Islet precursor cell (in vitro differentiated cells): ENCODE measurements at regions not wholly inside any gene's neighbourhood (a gene's known extent, or its start where the extent isn't known, plus 50 kb on each side); places are given as distances from the start of the nearest gene placed in this dataset.
A peak's percentile ranks its signal among the peaks of the same experiment; 100 is the strongest.

Experiments used
- DNase-seq: peaks from one replicate; pipeline ENCODE4 v3.0.0-alpha.2; 2018

DNA sequence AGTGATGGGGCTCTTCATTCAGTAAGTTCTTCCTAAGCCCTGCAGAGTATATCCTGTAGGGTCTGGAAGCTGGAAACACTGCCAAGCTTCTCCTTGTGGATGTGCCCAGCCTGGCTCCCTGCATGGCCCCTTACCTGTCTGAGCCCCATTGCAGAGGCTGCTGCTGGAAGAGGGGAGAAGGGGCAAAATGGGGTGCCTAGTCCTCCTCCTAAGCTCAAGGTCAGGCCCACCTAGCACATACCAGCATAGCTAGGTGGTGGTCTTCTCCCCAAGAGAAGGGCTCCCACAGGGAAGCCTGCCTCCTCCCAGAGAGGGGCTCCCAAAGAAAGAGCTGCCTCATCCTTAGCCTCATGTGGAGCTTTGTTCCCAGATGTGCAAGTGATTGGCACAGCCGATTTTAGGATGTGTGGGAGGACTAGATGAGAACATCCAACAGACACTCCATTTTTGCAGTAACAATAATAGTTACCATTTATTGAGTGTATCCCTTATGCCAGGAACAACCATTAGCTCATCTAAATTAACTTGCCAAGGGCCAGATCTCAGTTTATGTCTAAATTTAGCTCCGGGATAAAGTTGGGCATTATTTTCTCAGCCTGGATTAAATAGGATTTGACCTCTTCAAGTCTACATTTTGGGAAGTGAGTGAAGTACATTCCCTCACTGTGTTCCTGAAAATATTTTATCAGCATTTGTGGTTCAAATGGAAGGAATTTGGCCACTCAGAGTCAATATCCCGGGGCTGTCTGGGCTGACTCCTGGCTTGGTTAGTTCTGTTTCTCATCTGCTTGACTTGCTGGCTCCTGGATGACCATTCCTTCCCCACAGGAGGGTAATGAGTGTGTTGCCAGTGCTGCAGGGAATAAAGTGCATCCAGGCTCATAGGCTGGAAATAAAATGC lies 291.1 kb upstream of the ROPN1 start:
- peak; percentile 89 for DNase-seq

DNA sequence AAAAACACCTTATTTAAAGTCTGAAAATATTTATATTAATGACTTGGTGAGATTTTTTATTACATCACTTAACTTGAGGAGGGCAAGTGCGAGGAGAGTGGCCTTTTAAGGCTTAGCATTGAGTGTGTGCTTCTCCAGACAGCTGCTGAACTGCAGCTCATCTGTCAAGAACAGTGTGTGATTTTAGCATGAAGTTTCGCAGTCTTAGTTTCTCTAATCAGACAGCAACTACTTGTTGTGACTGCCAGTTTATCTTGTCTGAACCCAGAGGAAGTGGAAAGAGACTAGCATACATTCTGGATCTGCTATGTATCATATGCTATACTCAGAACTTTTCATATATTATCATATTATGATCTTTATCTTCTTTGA lies 291.7 kb upstream of the ROPN1 start:
- DNase-seq: no peak

DNA sequence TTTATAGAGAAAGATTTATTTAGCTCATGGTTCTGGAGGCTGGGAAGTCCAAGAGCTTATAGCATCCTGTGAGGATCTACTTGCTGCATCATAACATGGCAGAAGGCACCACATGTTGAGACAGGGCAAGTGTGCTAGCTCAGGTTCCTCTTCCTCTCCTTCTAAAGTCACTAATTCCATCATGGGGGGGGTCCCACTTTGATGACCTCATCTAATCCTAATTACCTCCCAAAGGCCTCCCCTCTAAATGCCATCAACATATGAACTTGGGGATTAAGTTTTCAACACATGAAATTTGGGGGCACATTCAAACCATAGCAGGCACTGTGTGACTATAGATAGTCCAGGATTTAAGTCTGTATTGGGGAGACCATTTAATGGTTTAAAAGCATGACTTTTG lies 297.1 kb upstream of the ROPN1 start:
- no peak for DNase-seq

DNA sequence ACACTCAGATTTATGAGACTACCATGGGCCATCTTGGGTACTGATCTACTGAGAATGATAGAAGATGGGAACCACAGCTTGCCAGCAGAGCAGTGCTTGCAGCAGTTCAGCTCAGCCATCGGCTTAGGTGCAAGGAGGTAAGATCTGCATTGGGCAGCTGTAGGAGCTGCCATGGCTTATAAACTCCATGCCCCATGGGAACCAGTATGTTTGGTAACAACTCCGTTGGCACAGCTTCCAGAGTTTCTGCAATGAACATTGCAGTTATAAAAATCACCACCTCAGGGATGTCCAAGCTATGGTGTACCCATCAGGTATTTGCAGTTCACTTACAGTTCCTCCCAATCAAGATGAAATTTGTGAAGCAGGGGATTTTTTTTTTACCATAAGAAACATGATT lies 299.1 kb upstream of the ROPN1 start:
- DNase-seq: peak; percentile 21

DNA sequence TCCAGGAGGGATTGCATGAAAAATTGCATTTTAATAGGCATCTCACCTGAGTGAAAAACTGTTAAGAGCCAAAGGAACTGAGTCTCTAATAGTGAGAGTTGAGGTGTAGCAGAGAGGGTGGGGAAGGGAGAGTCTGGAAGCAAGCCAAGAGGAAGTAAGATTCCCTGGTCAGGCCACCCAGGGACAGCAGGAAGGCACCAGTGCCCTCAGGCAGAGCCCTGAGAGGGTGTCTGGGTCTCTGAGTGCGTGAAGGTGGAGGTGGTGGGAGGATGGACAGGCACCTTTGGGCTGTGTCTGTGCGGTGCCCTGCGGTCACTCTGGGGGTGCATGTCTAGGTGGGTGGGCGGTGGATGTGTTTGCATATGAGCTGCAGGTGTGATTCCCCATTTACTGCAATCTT lies 300.4 kb upstream of the ROPN1 start:
- DNase-seq: peak; percentile 56

DNA sequence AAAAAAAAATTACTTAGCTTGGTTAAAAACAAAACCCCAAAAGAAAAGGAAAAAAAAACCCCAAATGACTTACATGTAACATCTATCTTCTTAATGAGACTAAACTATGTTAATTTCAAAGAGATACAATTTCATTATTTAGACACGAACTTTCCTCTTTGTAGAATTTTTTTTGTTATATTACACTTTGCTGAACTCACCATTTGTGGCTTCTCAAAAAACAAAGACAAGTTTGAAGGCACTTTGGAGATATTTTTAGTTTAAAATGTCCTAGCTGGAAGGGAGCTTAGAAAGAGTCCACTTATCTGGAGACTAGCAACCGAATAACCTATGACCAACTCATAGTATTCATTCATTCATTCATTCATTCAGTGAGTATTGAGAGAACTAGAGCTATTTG lies 301.7 kb upstream of the ROPN1 start:
- no peak for DNase-seq

DNA sequence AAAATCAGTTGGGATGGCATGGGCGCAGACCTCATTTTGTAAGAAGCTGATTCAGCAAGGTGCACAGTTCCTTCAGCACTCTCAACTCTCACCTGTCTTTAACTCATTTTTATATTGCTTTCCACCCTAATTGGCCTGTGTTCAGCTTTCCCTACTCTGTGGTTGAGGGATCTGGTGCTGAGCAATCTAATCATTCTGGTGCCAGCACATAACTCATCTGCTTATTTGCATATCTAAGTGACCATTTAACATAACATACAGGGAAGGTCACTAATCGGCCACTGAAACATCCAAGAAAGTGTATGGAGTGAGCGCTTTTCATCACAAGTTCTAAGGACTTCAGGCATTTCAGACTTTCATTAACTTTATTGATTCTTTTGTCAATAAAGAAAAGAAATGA lies 303.4 kb upstream of the ROPN1 start:
- no peak for DNase-seq

DNA sequence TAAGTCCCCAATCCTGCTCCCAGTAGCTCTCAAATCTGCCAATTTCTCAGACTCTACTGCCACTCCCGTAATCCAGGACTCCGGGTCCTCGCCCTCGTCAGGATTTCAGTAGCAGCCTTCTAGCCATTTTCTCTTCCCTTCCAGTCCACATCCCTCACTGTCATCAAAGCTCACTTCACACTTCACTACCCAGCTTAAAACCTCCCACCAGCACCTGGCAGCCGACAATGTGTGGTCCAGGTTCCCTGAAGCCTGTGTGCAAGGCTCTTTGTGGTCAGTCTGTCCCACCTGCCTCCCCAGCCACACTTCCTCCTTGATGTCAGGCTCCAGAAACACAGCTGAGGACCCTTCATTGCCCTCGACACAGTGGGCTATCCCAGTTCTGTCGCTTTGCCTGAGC lies 304.5 kb upstream of the ROPN1 start:
- no peak for DNase-seq

DNA sequence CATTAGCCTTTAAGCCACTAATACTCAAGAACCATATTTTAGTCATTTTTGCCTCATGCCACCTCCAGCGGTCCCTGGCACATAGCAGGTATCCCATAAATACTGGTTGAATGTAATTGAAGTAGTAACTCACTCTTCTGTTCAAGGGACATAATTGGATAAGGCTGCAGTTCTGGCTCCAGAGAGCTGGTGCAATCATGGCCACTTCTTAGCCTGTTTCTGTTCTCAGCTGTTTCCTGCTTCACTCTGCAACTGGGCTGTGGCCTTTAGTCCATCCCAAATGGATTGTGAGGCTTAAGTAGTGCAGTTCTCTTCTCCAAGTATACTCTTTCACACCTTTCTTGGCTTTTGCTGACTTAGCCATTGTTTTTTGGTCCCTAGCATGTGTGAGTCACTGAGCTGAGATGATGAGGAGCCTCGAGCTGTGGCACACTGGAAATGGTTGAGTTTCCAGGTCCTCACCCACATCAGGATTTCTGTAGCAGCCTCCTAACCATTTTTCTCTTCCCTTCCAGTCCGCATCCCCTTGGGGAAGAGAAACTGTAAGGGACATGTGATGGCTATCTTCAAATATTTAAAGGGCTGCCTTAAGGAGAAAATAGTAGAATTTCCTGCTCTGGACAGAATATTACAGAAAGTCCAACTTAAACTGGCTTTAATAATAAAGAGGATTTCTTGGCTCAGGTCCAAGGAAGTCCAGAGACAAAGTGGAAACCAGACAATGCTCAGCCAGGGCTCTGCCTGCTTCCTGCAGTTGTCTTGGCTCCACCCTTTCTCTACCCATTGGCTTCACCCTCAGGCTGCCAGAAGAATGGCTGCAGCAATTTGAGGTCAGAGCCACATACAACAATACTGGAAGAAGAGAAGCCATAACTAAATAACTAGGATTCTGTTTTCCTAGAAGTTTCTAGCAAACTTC lies 305.4 kb upstream of the ROPN1 start:
- DNase-seq: no peak

DNA sequence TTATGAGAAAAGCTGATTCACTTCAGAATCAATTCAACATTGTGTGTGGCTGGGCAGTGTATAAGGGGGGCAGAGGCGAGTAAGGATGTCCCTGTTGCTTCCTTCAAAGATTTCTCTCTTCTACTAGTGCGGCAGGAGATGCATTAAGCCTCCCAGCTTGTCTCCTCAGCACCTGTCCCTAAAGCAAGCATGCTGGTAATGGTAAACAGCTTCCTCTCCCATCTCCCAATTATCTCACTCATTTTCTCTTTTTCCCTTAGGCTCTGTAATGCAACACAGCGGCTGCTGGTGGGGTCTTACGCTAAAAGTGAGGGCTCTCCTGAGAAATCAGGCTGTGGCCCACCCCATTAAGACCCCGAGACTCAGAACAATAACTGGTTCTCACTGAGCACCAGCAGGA lies 306.4 kb upstream of the ROPN1 start:
- no peak for DNase-seq

DNA sequence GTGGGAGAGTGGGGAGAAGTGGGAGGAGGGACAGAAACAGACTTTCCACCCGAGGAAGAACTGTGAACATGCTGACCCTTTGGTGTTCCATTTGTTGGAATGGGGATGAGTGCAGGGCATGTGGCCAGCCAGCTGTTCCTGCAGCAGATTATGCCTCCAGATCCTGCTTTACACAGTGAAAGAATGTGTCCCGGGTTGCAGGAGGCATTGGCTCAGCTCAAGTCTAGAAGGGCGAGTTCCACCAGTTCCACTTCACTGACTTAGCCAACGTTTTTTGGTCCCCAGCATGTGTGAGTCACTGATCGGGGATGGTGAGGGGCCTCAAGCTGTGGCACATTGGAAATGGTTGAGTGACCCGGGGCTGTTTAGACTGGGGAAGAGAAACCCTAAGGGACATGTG lies 307.0 kb upstream of the ROPN1 start:
- peak; percentile 81 for DNase-seq

DNA sequence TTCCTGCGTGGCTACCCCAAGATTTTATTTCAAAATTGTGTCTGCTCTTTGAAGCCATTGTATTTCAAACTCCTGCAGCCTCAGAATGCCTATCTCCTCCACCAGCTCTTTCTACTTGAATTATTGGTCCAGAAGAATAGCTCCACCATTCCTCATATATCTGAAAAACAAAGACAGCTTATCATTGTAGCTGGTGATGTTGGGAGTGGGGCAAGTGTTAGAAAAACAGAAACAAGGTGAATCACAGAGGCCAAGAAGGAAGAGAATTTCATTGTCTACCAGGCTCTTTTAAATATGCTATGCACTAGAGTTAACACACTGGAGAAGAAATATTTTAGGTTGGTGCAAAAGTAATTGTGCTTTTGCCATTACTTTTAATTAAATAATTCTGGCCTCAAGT lies 307.9 kb upstream of the ROPN1 start:
- DNase-seq: no peak

DNA sequence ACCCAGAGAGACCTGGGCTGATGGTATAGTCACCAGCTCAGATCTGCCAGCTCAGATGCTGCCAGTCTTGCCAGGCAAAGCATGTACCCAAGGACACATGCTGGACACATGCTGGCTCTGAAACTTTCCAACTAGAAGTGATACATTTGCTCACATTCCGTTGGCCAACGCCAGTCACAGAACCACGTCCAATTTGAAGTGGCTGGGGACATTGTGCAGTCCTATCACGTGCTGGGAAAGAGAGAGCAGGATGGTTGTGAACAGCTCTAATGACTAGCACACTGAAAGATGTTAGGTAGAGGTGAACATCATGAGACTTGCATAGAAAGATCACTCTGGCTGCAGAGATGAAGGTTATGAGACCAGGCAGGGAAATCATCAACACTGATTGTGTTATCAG lies 308.5 kb upstream of the ROPN1 start:
- DNase-seq: no peak

DNA sequence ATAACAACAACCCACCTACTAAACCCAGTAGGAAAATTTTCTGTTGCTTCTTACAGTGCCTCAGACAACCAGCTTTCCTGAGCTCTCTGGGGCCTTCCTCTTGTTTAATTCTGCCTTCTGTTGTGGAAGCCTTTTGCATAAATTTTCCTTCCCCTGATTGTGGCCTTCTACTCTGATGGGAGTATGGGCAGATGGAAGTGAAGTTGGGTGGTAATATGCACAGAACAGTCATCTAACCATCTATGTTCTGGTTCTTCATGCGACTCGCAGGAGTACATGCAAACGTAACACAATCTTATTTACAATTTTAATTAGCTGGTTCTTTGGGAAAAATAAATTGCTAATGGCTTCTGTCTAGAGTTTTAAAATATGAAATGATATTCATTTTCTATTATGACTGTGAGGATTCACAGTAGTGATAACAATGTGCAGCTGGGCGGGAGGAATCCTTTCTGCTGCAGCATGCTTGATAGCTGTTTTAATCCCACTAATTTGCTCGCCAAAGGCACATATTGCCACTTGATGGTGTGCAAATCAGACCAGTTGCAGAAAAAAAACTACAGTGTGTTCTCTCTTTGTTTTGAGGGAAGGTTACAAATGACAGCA lies 311.5 kb upstream of the ROPN1 start:
- no peak for DNase-seq

DNA sequence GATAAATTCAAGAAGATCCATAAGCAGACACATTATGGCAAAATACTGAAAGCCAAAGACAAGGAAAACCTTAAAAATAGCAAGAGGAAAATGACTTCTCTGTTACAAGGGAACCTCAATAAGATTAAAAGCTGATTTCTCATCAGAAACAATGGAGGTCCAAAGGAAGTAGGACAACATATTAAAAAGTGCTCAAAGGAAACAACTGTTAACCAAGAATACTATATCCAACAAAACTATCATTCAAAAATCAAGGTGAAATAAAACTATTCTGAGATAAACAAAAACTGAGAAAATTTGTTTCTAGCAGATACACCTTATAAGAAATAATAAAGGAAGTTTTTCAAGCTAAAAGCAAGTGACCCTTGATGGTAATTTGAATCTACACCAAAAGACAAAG lies 314.7 kb upstream of the ROPN1 start:
- DNase-seq: no peak

DNA sequence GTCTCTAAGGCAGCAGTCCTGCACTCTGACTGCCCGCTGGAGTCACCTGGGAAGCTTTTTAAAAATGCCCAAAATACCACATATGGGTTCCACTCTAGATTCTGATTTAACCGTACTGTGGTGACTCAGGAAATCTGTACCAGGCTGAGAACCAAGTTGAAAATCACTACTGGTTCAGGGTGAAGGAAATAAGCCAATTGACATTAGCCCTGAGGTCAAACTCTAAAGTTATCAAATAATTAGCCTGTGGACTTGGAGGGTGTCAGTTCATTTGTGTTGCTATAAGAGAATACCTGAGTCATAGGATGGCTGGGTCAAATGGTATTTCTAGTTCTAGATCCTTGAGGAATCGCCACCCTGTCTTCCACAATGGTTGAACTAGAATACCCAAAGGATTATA lies 321.7 kb upstream of the ROPN1 start:
- DNase-seq: no peak

DNA sequence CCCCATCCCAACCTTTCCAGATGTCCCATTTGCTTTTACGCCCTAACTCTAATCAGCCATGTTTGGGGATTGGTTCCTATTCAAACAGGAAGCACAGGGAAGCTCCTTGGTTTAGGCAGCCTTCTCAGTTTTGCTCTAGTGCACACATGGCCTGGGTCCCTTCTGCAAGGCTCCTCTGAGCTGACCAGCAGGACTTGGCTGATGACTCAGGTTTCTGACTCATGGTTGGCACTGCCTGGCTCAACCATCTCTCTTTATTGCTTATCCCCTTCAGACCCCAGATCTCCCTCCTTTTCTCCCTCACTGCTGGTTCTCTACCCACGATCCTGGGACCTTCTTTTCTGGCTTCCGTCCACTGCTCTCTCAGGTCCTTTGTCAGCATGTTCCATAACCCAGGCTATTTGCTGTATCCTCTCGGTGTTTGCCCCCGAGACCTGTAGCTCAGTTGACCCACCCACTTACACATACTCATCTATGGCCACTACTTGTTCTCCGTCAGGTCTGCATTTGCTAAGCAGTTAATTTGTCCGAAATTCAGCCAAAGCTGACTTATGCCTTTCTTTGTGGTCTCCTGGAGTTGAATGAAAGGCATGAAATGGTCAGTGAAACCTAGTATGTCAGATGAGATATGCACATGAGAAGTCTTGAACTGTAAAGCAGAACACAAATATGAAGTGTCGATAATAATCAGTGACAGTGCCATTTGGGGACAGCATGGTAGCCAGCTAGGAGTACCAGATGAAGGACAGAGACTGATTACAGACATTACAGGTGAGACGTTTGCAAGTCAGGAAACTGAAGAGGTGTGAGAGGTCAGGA lies 323.5 kb upstream of the ROPN1 start:
- peak; percentile 70 for DNase-seq

DNA sequence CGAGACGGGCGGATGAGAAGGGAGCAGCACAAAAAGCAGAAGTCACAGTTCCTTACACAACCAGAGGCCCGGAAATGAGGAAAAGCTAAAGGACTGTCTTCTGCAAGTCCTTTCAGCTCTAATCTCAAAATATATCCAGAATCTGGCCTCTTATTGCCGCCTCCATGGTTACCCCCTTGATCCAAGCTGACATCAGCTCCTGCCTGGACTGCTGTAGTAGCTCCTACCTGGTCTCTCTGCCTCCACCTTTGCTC lies 324.0 kb upstream of the ROPN1 start:
- no peak for DNase-seq

DNA sequence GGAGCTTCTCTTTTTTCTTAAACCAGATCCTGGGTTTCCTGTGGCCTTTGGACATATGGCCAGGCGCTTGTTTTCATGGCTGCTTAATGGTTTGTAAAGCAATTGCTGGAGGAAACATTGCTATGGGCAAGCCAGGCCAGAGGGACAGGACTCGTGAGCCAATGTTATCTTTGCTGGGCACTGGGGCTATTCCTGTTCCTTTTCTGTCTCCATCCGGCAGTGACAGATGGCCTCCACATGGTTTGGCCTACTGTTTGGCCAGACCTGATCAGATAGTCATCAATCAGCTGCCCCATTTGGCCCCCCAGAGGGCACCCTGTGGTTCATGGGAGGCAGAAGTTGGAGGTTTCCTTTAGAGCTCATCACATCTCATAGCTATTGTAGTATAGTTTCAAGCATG lies 326.1 kb upstream of the ROPN1 start:
- no peak for DNase-seq

DNA sequence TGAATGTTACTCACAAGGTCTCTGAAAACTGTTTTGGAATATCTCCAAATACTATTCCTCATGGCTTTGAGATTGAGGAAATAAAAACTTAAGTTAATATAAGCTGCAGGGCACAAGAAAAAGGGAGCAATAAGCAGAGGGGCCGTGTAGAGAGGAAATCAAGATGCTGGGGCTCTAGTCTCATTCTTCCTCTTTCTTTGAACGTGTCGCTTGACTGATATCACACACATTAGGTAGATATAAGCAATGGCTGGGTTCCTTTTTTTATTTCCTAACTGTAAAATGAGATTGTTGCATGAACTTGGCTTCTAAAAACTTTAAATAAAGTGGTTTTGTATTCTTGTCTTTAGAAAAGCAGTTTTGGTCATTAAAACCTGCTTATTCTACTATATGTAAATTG lies 326.7 kb upstream of the ROPN1 start:
- no peak for DNase-seq

DNA sequence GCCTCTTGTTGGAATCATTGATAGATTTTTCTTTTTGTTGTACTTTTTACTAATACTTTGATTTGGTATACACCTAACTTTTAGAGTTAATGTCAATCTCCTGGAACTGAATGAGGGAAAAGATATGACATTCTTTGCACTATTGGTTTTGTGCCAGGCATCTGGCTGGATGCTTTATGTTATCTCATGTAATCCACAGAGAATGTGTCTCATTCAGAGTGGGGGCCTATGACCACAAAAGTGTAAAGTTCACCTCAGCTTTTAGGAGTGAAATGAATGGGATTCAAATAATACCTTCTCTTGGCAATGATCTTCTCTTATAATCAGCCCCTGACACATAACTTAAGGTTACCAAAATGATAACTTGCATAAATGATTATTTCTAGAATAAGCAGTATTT lies 329.1 kb upstream of the ROPN1 start:
- no peak for DNase-seq

DNA sequence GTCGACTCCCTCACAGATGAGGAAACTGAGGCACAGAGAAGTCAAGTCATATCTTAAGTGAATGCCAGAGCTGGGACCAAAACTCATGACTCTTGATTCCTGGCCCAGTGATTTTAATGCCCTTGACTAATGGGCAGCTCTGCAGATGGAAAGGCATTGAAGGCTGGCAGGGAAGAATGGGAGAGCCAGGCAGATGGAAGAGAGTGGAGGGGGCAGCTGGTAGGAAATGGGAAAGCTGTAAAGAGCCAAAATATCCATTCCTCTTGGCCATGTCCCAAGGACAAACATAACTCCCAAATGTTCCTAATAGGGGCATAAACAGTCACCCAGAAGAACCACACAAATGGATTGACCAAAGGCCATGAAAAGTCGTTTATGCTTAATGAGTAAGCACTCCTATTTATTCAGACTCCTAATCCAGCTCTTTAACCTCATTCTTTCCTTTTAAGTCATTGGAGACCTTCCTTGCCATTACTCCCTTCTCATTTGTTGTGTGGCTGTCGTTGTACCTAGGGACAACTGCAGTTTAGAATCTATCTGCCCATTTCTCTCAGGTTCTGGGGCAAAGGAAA lies 330.5 kb upstream of the ROPN1 start:
- DNase-seq: no peak

DNA sequence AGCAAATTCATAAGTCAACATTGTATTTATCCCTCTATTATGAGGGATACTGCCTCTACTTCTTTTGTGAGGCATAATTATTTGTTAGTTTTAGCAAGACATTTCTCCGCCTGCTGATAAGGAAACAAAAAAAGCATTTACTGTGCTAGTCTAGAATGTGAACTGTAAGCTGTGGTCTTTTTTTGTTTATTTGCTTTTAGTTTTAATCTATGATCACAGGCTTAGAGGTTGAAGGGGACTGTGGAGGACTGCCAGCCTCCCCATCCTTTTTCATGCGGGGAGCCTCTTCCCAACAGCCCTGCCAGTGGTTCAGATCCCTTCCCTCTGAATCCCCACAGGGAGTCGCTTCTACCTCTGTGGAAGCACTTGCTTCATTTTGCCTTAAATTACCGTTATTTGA lies 331.0 kb upstream of the ROPN1 start:
- no peak for DNase-seq
